ENCODE measurements at regions not wholly inside any gene's neighbourhood (a gene's known extent, or its start where the extent isn't known, plus 50 kb on each side); places are given as distances from the start of the nearest gene placed in this dataset.
"Not testable (repeated sequence)": the region's sequence is repeated elsewhere in the genome, so short reads cannot be mapped to it uniquely, and the experiment has no call there.

DNA sequence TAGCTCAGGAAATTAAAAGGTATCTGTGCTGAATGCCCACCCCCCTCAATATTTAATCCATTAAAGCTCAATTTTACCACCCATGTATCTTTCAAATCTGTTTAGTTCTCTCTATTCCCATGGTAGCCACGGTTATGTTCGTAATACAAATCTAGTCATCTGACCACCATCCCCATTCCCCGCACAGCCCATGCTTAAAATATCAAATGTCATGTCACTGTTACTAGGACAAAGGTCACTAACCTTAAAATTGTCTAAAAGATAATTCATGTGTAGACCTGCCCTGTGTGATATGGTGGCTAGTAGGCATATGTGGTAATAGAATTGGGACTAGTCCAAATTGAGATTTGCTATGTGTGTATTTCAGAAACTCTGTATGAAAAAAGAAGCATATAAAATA, 728.5 kb upstream of the B3GALT2 start:
- Histone ChIP-seq H3K4me1 (ENCODE audit: insufficient read depth, low read length) (no peaks in the 10 kb centered on the region), H3K27me3 (ENCODE audit: insufficient read depth, low read length, poor library complexity, severe bottlenecking) (no peaks in the 10 kb centered on the region), H3K4me3 (ENCODE audit: low read length) (no peak overlapping the region), H3K27ac (ENCODE audit: low read depth, low read length) (no peak overlapping the region), H3K36me3 (ENCODE audit: insufficient read depth, low read length) (no peaks in the 10 kb centered on the region), H3K9me3 (ENCODE audit: low read length) (no peaks in the 10 kb centered on the region)
- ChIA-PET POLR2A (no interaction called here), CTCF (no interaction called here)
- H3K36me3 Mint-ChIP-seq: peaks cover 0 to 10% (median 1%) of the 10 kb centered on the region in 3 donors
- H3K27ac Mint-ChIP-seq: peak overlapping the region in 1 of 8 donors; percentile 41
- H3K27me3 Mint-ChIP-seq: peaks cover 0 to 4% of the 10 kb centered on the region in 2 donors
- no peak overlapping the region for H3K4me3 Mint-ChIP-seq
- H3K9me3 Mint-ChIP-seq: no peaks in the 10 kb centered on the region
- no peak for DNase-seq
- H3K4me1 Mint-ChIP-seq: no peaks in the 10 kb centered on the region

DNA sequence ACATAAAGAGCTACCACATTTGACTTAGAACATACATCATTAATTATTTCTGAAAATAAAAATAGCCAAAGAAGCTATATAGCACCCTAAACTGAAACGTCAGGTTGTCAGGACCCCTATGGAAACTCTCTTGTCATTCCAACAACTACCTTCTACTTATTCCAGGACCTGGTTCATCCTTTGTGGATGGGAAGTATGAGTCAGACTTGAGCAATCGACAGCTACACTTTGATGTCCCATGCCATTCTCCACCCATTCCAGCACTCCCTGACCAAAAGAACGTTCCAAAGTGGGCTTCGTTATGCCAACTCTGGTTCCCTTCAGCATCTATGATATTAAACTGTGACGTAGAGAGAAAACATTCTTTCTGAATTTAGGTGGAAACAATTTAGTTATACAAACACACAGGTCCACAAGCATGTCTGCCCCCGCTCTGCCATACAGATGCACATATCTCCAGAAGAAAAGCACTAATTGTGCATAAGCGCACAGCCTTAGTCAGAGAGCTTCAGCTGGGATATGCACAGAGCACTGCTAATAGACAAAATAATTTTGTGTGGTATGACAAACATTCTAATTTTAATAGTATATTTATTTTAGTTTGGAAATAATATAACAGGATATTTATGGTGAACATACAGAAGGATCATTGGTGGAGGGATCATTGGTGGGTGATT, 723.1 kb upstream of the B3GALT2 start:
- DNase-seq: no peak
- peaks cover 0 to 15% (median 0%) of the 10 kb centered on the region in 3 donors for H3K36me3 Mint-ChIP-seq
- peaks cover 0 to 4% of the 10 kb centered on the region in 2 donors for H3K27me3 Mint-ChIP-seq
- H3K4me1 Mint-ChIP-seq: no peaks in the 10 kb centered on the region
- H3K9me3 ChIP-seq (ENCODE audit: low read length): no peaks in the 10 kb centered on the region
- POLR2A ChIA-PET: no interaction called here
- H3K4me3 ChIP-seq (ENCODE audit: low read length): no peak overlapping the region
- H3K4me3 Mint-ChIP-seq: no peak overlapping the region
- CTCF ChIA-PET: no interaction called here
- no peak overlapping the region for H3K27ac Mint-ChIP-seq
- H3K9me3 Mint-ChIP-seq: no peaks in the 10 kb centered on the region
- H3K27me3 ChIP-seq (ENCODE audit: insufficient read depth, low read length, poor library complexity, severe bottlenecking): no peaks in the 10 kb centered on the region
- H3K27ac ChIP-seq (ENCODE audit: low read depth, low read length): no peak overlapping the region
- no peaks in the 10 kb centered on the region for H3K36me3 ChIP-seq (ENCODE audit: insufficient read depth, low read length)
- no peaks in the 10 kb centered on the region for H3K4me1 ChIP-seq (ENCODE audit: insufficient read depth, low read length)

DNA sequence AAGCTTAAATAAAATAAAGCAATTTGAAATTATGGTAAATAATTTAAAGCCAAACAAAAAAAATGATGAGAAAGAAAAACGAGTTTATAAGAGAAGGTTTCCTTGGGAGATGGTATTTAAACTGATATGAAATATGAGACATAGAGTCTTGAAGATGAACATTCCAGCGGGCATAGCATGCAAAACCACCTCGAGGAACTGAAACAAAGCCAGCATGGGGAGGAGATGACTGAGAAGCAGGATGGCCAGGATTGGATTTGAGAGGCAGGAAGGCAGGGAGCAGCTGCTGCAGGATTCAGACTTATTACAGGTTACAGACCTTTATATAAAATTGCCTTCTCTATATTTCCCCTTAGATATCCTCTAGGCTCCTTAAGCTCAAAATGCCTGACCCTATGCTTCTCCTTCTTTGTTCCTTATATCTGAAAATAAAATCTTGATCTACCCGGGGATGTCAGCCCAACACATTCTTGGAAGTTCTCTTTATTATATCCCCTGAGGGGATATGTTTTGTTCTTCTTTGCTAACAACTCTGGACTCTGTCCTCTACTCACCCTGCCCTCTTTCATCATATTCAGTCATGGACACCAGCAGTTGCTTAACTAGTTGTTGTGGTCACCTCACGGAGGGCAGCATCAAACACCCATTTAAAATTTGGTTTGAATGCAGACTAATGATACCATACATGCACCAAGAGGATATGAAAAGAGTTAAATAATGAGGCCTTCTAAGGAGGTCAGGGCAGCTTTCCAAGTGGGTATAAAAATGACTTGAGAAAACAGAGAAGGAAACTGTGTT, 719.1 kb upstream of the B3GALT2 start:
- no peaks in the 10 kb centered on the region for H3K27me3 ChIP-seq (ENCODE audit: insufficient read depth, low read length, poor library complexity, severe bottlenecking)
- H3K36me3 ChIP-seq (ENCODE audit: insufficient read depth, low read length): no peaks in the 10 kb centered on the region
- Mint-ChIP-seq H3K4me3 (no peak overlapping the region), H3K36me3 (peaks cover 0 to 22% (median 3%) of the 10 kb centered on the region in 3 donors), H3K4me1 (no peaks in the 10 kb centered on the region), H3K27me3 (no peaks in the 10 kb centered on the region), H3K9me3 (no peaks in the 10 kb centered on the region), H3K27ac (peak overlapping the region in 1 of 8 donors; percentile 14)
- CTCF ChIA-PET: no interaction called here
- no peak overlapping the region for H3K27ac ChIP-seq (ENCODE audit: low read depth, low read length)
- H3K4me1 ChIP-seq (ENCODE audit: insufficient read depth, low read length): no peaks in the 10 kb centered on the region
- DNase-seq: no peak
- POLR2A ChIA-PET: no interaction called here
- no peak overlapping the region for H3K4me3 ChIP-seq (ENCODE audit: low read length)
- no peaks in the 10 kb centered on the region for H3K9me3 ChIP-seq (ENCODE audit: low read length)

DNA sequence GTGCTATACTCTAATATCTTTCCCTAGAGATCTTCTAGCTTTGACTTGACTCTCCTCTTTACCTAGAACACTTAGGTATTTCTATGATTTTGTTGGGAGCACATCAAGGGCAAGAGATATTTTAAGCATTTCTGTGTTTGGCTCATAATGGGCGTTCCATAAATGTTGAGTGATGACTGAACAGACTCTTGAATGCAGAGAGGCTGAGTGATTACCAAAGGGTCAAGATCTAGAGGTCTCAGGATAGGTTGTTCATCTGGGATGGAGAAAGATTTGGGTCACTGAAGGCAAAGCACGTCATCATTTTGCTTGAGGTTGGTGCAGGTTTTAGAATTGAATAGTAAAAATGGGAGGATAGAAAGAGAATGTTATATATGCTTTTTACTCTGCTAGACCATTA, 705.4 kb upstream of the B3GALT2 start:
- CTCF ChIA-PET: no interaction called here

DNA sequence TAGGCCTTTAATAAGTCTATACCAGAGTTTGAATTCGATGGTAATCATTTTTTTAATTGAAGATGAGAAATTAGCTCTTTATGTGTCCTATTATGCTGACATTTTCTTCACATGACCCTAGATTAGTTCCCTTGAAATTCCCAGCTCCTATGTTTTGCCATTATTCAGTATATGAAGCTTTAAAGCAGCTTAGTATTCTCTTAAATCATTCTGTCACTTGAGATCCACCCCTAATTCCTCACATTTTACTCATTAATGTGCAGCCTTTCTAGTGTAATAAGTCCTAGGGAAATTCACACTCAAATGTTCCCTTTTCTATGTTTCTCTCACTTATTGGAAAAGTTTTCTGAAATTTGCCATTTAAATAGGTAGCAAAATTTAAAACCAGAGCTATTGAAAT, 704.5 kb upstream of the B3GALT2 start:
- Mint-ChIP-seq H3K27me3 (no peaks in the 10 kb centered on the region), H3K4me3 (no peak overlapping the region), H3K9me3 (peaks cover 0 to 7% (median 6%) of the 10 kb centered on the region in 5 donors), H3K4me1 (peaks cover 0 to 12% (median 2%) of the 10 kb centered on the region in 3 donors), H3K27ac (no peak overlapping the region), H3K36me3 (peaks cover 2 to 18% (median 6%) of the 10 kb centered on the region in 3 donors)
- Histone ChIP-seq H3K27me3 (ENCODE audit: insufficient read depth, low read length, poor library complexity, severe bottlenecking) (no peaks in the 10 kb centered on the region), H3K4me3 (ENCODE audit: low read length) (no peak overlapping the region), H3K4me1 (ENCODE audit: insufficient read depth, low read length) (no peaks in the 10 kb centered on the region), H3K27ac (ENCODE audit: low read depth, low read length) (no peak overlapping the region), H3K9me3 (ENCODE audit: low read length) (no peaks in the 10 kb centered on the region), H3K36me3 (ENCODE audit: insufficient read depth, low read length) (no peaks in the 10 kb centered on the region)
- no peak for DNase-seq
- ChIA-PET CTCF (no interaction called here), POLR2A (no interaction called here)

More for the DNA sequence above, 705.4 kb upstream of the B3GALT2 start:
- DNase-seq: no peak
- Histone ChIP-seq H3K36me3 (ENCODE audit: insufficient read depth, low read length) (no peaks in the 10 kb centered on the region), H3K27me3 (ENCODE audit: insufficient read depth, low read length, poor library complexity, severe bottlenecking) (no peaks in the 10 kb centered on the region), H3K27ac (ENCODE audit: low read depth, low read length) (no peak overlapping the region), H3K4me3 (ENCODE audit: low read length) (no peak overlapping the region), H3K9me3 (ENCODE audit: low read length) (no peaks in the 10 kb centered on the region), H3K4me1 (ENCODE audit: insufficient read depth, low read length) (no peaks in the 10 kb centered on the region)
- Mint-ChIP-seq H3K27me3 (no peaks in the 10 kb centered on the region), H3K9me3 (peaks cover 0 to 7% (median 6%) of the 10 kb centered on the region in 5 donors), H3K4me1 (peaks cover 0 to 7% (median 2%) of the 10 kb centered on the region in 3 donors), H3K4me3 (no peak overlapping the region), H3K36me3 (peaks cover 2 to 15% (median 6%) of the 10 kb centered on the region in 3 donors), H3K27ac (no peak overlapping the region)
- POLR2A ChIA-PET: no interaction called here

DNA sequence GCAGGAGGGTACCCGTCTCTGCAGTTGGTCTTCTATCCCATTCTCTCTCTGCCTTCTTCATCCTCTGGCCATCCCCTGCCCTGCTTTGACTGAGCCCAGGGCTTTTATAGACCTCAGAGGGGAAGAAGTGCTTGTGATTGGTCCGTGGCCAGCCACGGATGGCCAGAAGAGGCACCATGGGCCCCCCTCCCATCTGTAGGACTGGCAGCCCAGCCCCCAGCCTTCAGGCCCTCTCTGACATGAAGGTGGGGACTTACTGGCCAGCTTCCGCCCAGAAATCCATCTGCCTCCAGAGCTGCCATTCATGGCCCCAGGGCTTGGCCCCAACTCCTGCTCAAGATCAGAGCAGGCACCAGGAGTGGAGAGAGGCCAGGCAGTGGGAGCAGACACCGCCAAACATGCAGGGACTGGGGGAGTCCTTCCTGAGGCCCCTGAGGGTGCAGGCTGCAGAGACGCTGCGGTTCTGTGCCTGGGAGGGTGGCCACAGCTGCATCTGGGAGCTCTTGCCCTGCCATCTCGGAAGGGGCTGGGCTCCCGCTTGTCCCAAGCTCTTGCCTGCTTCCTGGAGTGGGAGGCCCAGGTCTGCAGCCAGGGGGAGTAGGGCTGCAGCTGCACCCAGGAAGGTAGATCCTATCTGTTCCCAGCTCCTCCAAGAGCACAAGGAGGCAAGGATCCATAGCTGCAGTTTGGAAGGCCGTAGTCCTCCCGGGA, 698.6 kb upstream of the B3GALT2 start:
- H3K27me3 Mint-ChIP-seq: no peaks in the 10 kb centered on the region
- CTCF ChIA-PET: interaction anchor here (0.9 kb wide), 1 partner anchor 9 kb away, joined by 3 read pairs; no protein-coding TSS in a partner anchor
- H3K27me3 ChIP-seq (ENCODE audit: insufficient read depth, low read length, poor library complexity, severe bottlenecking): no peaks in the 10 kb centered on the region
- H3K36me3 ChIP-seq (ENCODE audit: insufficient read depth, low read length): no peaks in the 10 kb centered on the region
- no peaks in the 10 kb centered on the region for H3K4me1 ChIP-seq (ENCODE audit: insufficient read depth, low read length)
- H3K27ac Mint-ChIP-seq: peak overlapping the region in 1 of 8 donors; percentile 66
- H3K9me3 ChIP-seq (ENCODE audit: low read length): no peaks in the 10 kb centered on the region
- peak overlapping the region in 1 of 7 donors; percentile 32 for H3K4me3 Mint-ChIP-seq
- no peak for DNase-seq
- POLR2A ChIA-PET: interaction anchor here (0.6 kb wide), 1 partner anchor 248 kb away, joined by 3 read pairs; no protein-coding TSS in a partner anchor
- H3K4me3 ChIP-seq (ENCODE audit: low read length): no peak overlapping the region
- H3K4me1 Mint-ChIP-seq: peaks cover 0 to 18% (median 2%) of the 10 kb centered on the region in 3 donors
- H3K9me3 Mint-ChIP-seq: peaks cover 0 to 7% (median 6%) of the 10 kb centered on the region in 5 donors
- H3K27ac ChIP-seq (ENCODE audit: low read depth, low read length): no peak overlapping the region
- H3K36me3 Mint-ChIP-seq: peaks cover 2 to 27% (median 4%) of the 10 kb centered on the region in 3 donors

DNA sequence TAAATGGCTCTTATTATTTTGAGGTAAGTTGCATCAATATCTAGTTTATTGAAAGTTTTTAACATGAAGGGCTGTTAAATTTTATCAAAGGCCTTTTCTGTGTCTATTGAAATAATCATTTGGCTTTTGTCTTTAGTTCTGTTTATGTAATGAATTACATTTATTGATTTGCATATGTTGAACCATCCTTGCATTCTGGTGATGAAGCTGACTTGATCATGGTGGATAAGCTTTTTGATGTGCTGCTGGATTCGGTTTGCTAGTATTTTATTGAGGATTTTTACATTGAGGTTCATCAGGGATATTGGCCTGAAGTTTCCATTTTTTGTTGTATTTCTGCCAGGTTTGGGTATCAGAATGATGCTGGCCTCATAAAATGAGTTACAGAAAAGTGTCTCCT, 691.5 kb upstream of the B3GALT2 start:
- CTCF ChIA-PET: interaction anchor here (1.3 kb wide), 1 partner anchor 13 kb away, joined by 3 read pairs; no protein-coding TSS in a partner anchor
- H3K4me1 Mint-ChIP-seq, POLR2A ChIA-PET: not testable (repeated sequence)

DNA sequence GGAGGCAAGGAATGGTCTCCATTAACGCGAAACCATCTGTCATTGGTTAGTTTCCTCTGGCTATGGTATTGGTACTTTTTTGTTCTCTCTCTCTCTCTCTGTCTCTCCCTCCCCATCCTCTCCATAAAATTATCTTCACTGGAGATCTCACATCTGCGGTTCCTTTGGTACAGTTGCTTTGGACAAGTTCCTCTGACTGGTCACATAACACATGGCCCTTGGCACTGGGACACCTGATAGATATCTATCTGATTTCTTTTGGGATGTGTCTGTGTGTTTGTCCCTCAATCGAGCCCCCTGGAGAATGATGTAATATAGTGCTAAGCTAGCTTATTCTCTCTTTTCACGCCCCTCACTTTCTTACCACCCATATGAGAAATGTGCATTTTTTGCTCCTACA, 682.0 kb upstream of the B3GALT2 start:
- H3K4me1 ChIP-seq (ENCODE audit: insufficient read depth, low read length): no peaks in the 10 kb centered on the region
- Mint-ChIP-seq H3K27ac (no peak overlapping the region), H3K4me3 (no peak overlapping the region), H3K9me3 (peaks cover 0 to 13% (median 3%) of the 10 kb centered on the region in 5 donors), H3K4me1 (no peaks in the 10 kb centered on the region), H3K27me3 (no peaks in the 10 kb centered on the region), H3K36me3 (peaks cover 0 to 35% (median 2%) of the 10 kb centered on the region in 3 donors)
- no peaks in the 10 kb centered on the region for H3K9me3 ChIP-seq (ENCODE audit: low read length)
- POLR2A ChIA-PET: no interaction called here
- H3K4me3 ChIP-seq (ENCODE audit: low read length): no peak overlapping the region
- H3K27me3 ChIP-seq (ENCODE audit: insufficient read depth, low read length, poor library complexity, severe bottlenecking): no peaks in the 10 kb centered on the region
- DNase-seq: no peak
- H3K36me3 ChIP-seq (ENCODE audit: insufficient read depth, low read length): no peaks in the 10 kb centered on the region
- H3K27ac ChIP-seq (ENCODE audit: low read depth, low read length): no peak overlapping the region
- CTCF ChIA-PET: no interaction called here

More for the DNA sequence above, 691.5 kb upstream of the B3GALT2 start:
- Mint-ChIP-seq H3K9me3 (peaks cover 21 to 50% (median 42%) of the 10 kb centered on the region in 5 donors), H3K36me3 (peaks cover 0 to 57% (median 7%) of the 10 kb centered on the region in 3 donors), H3K27ac (peak overlapping the region in 1 of 8 donors; percentile 41)
- H3K4me3 Mint-ChIP-seq; H3K4me1 ChIP-seq (ENCODE audit: insufficient read depth, low read length); H3K27me3 ChIP-seq (ENCODE audit: insufficient read depth, low read length, poor library complexity, severe bottlenecking); H3K27me3 Mint-ChIP-seq; H3K9me3 ChIP-seq (ENCODE audit: low read length); H3K36me3 ChIP-seq (ENCODE audit: insufficient read depth, low read length); H3K4me3 ChIP-seq (ENCODE audit: low read length); DNase-seq; H3K27ac ChIP-seq (ENCODE audit: low read depth, low read length): not testable (repeated sequence)
